ENCODE measurements at regions not wholly inside any gene's neighbourhood (a gene's known extent, or its start where the extent isn't known, plus 50 kb on each side); places are given as distances from the start of the nearest gene placed in this dataset.

DNA sequence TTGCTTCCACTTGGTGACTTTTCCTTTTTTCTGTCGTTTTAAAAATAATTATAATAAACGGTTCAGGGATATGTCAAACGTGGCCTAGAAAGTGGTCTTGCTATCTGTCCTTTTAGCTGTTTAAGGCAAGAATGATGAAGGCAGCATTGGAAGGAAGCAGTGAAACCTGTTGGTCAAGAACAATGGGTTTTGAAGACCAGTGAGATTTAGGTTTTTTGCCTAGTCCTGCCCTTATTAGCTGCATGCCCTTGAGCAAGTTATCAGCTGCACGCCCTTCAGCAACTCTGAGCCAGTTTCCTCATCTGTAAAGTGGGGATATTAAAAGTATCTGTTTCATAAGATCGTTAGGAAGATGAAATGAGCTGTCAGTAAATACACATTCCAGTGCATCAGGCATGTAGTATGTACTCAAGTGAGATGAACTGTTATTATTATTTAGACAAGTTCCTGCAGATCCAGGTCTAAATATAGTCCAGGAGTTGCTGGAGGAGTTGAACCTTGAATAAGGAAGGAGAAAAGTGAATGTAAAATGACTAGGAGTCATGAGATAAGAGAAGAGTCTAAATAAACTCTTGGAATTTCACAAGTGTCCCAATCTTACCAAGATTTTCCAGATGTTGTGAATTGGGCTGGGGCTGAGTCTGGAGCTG is 90.8 kb upstream of the HSD17B12 start:
- no peaks in the 10 kb centered on the region for H3K9me3 Mint-ChIP-seq
- H3K4me1 Mint-ChIP-seq (ENCODE audit: low read depth) = no peaks in the 10 kb centered on the region
- intact Hi-C loops (cut with micrococcal nuclease) = no loop called here
- peaks cover 14% of the 10 kb centered on the region for H3K27me3 Mint-ChIP-seq (ENCODE audit: insufficient read depth)
- no peak overlapping the region for H3K27ac Mint-ChIP-seq
- no peaks in the 10 kb centered on the region for H3K36me3 Mint-ChIP-seq (ENCODE audit: low read depth)
- no peak overlapping the region for H3K4me3 Mint-ChIP-seq
- DNase-seq (ENCODE audit: low spot score) = no peak

DNA sequence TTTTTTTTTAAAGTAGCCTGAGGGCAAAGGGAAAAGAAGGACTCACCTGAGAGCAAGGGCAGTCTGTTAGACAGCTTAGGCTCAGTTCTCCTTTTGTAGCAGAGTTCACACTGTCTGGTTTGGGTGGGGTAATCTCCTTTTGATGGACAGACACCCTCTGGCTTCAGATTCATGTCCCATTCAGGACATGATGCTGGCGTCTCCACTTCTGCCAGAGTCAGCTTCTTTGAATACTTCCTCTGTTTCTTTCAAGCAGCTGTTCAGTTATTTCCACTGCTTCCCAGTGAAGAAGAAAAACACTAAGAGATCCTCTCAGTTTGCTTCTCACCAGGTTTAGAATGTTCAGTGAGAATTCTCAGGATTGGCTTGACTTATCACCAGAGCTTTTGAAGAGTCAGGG is 79.0 kb upstream of the HSD17B12 start:
- Mint-ChIP-seq H3K27me3 (ENCODE audit: insufficient read depth) (peaks cover 14% of the 10 kb centered on the region), H3K27ac (no peak overlapping the region), H3K4me3 (no peak overlapping the region), H3K9me3 (no peaks in the 10 kb centered on the region), H3K4me1 (ENCODE audit: low read depth) (no peaks in the 10 kb centered on the region), H3K36me3 (ENCODE audit: low read depth) (no peaks in the 10 kb centered on the region)
- DNase-seq (ENCODE audit: low spot score) = no peak
- intact Hi-C loops (cut with micrococcal nuclease) = no loop called here

GRCh38 chr11:43602670-43603069 is 77.9 kb upstream of the HSD17B12 start:
- intact Hi-C loops (cut with micrococcal nuclease) = no loop called here
- Mint-ChIP-seq H3K4me1 (ENCODE audit: low read depth) (no peaks in the 10 kb centered on the region), H3K36me3 (ENCODE audit: low read depth) (no peaks in the 10 kb centered on the region), H3K9me3 (no peaks in the 10 kb centered on the region), H3K27me3 (ENCODE audit: insufficient read depth) (peaks cover 14% of the 10 kb centered on the region), H3K4me3 (no peak overlapping the region), H3K27ac (no peak overlapping the region)
- DNase-seq (ENCODE audit: low spot score) = no peak

- Mint-ChIP-seq H3K4me1 (ENCODE audit: low read depth) (no peaks in the 10 kb centered on the region), H3K27me3 (ENCODE audit: insufficient read depth) (peaks cover 10% of the 10 kb centered on the region), H3K36me3 (ENCODE audit: low read depth) (no peaks in the 10 kb centered on the region), H3K9me3 (peaks cover 20% of the 10 kb centered on the region), H3K4me3 (no peak overlapping the region), H3K27ac (no peak overlapping the region)
- no peak for DNase-seq (ENCODE audit: low spot score)
- intact Hi-C loops (cut with micrococcal nuclease) = no loop called here
These were observed 66.3 kb upstream of the HSD17B12 start for GRCh38 chr11:43614214-43614613.

DNA sequence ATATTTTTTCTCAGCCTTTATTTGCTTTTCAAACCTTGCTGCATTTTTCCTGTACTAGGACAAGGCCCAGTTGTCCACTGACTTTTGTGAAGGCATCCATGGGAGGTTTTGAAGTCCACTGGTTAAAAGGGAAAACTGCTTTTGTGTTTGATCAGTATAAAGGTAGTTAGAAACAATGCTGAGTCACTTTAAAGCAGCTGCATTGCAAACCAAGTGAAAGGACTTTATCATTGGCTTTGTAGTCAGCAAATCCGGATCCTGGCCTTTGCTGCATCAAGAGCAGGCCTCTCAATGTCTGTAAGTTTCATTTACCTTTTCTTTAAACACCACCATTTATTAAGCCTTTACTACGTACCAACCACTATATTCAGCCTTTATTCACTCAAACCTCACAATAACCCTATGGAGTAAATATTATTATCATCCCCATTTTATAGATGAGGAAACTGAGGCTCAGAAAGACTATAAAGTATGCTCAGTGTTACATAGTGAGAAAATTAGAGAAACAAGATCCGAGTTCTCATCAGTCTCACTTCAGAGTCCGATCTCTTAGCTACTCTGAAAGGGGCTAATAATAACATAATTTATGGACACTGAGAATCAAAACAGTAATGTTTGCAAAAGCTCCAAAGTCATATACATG is 60.6 kb upstream of the HSD17B12 start:
- Mint-ChIP-seq H3K27me3 (ENCODE audit: insufficient read depth) (peaks cover 6% of the 10 kb centered on the region), H3K4me1 (ENCODE audit: low read depth) (no peaks in the 10 kb centered on the region), H3K9me3 (peaks cover 9% of the 10 kb centered on the region), H3K27ac (no peak overlapping the region), H3K4me3 (no peak overlapping the region), H3K36me3 (ENCODE audit: low read depth) (no peaks in the 10 kb centered on the region)
- intact Hi-C loops (cut with micrococcal nuclease) = no loop called here
- no peak for DNase-seq (ENCODE audit: low spot score)

- H3K4me3 Mint-ChIP-seq = no peak overlapping the region
- H3K27me3 Mint-ChIP-seq (ENCODE audit: insufficient read depth) = peaks cover 23% of the 10 kb centered on the region
- H3K9me3 Mint-ChIP-seq = no peaks in the 10 kb centered on the region
- no peak overlapping the region for H3K27ac Mint-ChIP-seq
- intact Hi-C loops (cut with micrococcal nuclease) = no loop called here
- H3K36me3 Mint-ChIP-seq (ENCODE audit: low read depth) = no peaks in the 10 kb centered on the region
- no peak for DNase-seq (ENCODE audit: low spot score)
- no peaks in the 10 kb centered on the region for H3K4me1 Mint-ChIP-seq (ENCODE audit: low read depth)
These were observed 53.7 kb upstream of the HSD17B12 start for GRCh38 chr11:43626798-43627197.
